ENCODE measurements at regions not wholly inside any gene's neighbourhood (a gene's known extent, or its start where the extent isn't known, plus 50 kb on each side); places are given as distances from the start of the nearest gene placed in this dataset.

DNA sequence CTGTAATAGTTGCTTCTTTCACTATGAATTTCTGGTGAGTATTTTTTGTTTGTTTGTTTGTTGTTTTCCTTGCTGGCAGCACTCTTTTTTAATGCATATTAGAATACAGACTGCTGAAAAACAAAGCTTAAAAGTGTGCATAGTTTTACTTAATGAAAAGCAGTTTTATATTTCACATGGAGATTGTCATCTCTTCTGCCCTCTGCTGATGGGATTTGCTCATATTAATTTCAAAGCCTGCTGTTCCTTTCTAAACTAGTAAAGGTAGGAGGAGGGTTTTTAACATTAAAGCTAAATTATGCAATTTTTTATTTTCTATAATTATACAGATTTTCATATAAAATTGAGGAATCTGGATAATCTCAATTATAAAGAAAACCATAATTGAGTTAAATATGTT lies 692.6 kb upstream of the SLITRK1 start:
- TF ChIP-seq POLR2A (IDR thresholded peaks at IDR 0.05): no peak
- TF ChIP-seq, protein P1, sequence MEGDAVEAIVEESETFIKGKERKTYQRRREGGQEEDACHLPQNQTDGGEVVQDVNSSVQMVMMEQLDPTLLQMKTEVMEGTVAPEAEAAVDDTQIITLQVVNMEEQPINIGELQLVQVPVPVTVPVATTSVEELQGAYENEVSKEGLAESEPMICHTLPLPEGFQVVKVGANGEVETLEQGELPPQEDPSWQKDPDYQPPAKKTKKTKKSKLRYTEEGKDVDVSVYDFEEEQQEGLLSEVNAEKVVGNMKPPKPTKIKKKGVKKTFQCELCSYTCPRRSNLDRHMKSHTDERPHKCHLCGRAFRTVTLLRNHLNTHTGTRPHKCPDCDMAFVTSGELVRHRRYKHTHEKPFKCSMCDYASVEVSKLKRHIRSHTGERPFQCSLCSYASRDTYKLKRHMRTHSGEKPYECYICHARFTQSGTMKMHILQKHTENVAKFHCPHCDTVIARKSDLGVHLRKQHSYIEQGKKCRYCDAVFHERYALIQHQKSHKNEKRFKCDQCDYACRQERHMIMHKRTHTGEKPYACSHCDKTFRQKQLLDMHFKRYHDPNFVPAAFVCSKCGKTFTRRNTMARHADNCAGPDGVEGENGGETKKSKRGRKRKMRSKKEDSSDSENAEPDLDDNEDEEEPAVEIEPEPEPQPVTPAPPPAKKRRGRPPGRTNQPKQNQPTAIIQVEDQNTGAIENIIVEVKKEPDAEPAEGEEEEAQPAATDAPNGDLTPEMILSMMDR (IDR thresholded peaks at IDR 0.05): no peak
